GM18907 (cell line): ENCODE measurements at regions not wholly inside any gene's neighbourhood (a gene's known extent, or its start where the extent isn't known, plus 50 kb on each side); places are given as distances from the start of the nearest gene placed in this dataset.
A peak's percentile ranks its signal among the peaks of the same experiment; 100 is the strongest.
"Not testable (repeated sequence)": the region's sequence is repeated elsewhere in the genome, so short reads cannot be mapped to it uniquely, and the experiment has no call there.

Source experiments
- ATAC-seq: cut with Tn5 transposase; IDR thresholded peaks from one replicate; pipeline ENCODE4 v1.9.1; 2021; ENCODE audit warnings: mild to moderate bottlenecking, moderate library complexity; ENCODE audit not compliant: unreplicated experiment

DNA sequence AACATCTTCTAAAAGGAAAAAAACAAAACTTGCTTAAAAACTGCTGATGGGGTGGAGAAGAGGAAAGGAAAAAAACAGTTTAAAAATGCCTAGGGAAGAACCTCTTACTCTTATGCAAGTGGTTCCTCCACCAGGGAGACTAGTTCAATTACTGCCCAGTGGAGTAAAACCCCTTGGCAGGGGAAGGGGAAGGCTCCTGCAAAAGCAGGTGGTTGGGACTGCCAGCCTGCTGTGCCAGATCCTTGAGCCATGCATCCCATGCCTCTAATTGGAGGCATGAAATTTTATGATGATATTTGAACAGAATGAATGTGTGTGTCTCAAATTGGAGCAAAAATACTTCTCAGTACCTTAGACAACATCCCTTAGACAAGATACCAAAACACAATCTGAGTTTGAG, 118.8 kb downstream of the FSCB start:
- ATAC-seq, result no peak

DNA sequence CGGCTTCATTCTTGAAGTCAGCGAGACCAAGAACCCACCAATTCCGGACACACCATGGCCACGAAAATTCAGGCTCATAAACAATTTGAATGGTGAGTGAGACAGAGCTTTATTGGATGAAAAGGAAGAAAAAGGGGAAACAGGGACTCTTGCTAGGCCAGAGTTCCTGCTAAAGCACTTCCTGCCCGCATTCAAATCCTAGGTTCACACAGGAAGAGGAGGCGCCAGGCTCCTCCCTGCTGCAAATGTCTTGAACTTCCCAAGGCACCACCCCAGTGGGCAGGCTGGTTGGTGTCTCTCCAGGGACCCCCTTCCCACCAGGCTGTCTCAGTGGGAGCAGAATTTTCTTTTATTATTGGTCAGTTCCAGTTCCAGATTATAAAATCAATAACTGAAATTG, 121.2 kb downstream of the FSCB start:
- no peak for ATAC-seq

- not testable (repeated sequence) for ATAC-seq
These were observed 121.8 kb downstream of the FSCB start for GRCh38 chr14:44385296-44385695.

- not testable (repeated sequence) for ATAC-seq
These were observed 122.3 kb downstream of the FSCB start for GRCh38 chr14:44384601-44385293.

- ATAC-seq, result no peak
These were observed 123.0 kb downstream of the FSCB start for GRCh38 chr14:44384093-44384492.

- no peak for ATAC-seq
These were observed 123.4 kb downstream of the FSCB start for GRCh38 chr14:44383636-44384035.

GRCh38 chr14:44379292-44379977, 127.6 kb downstream of the FSCB start:
- no peak for ATAC-seq

- ATAC-seq, result no peak
These were observed 132.2 kb downstream of the FSCB start for GRCh38 chr14:44374906-44375305.

- ATAC-seq, result no peak
These were observed 134.1 kb downstream of the FSCB start for GRCh38 chr14:44372807-44373489.

- no peak for ATAC-seq
These were observed 134.9 kb downstream of the FSCB start for GRCh38 chr14:44372231-44372630.

GRCh38 chr14:44370727-44371126, 136.4 kb downstream of the FSCB start:
- ATAC-seq, result no peak

GRCh38 chr14:44369401-44370123, 137.5 kb downstream of the FSCB start:
- no peak for ATAC-seq

DNA sequence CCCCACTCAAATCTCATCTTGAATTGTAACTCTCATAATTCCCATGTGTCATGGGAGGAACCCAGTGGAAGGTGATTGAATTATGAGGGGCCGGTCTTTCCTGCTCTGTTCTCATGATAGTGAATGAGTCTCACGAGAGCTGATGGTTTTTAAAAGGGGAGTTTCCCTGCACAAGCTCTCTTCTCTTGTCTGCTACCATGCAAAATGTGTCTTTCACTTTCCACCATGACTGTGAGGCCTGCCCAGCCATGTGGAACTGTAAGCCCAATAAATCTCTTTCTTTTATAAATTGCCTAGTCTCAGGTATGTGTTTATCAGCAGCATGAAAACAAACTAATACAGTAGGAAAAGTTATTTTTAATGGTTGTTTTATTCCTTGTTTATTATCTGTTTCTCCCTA, 146.0 kb downstream of the FSCB start:
- ATAC-seq, result no peak

DNA sequence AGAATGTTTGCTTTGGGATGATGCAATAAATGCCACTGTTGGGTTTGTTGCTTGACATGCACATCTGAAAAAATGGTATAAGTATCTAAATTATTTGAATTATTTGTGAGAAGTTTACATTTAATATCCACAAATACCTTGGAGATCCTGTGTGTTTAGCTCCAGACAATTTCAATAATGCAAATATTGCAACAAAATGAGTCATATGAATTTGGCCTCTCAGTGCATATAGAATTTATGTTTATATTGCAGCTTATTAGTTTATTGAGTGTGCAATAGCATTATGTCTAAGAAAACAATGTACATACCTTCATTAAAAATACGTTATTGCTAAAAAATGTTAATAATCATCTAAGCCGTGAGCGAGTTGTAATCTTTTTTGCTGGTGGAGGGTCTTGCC, 153.3 kb downstream of the FSCB start:
- no peak for ATAC-seq

DNA sequence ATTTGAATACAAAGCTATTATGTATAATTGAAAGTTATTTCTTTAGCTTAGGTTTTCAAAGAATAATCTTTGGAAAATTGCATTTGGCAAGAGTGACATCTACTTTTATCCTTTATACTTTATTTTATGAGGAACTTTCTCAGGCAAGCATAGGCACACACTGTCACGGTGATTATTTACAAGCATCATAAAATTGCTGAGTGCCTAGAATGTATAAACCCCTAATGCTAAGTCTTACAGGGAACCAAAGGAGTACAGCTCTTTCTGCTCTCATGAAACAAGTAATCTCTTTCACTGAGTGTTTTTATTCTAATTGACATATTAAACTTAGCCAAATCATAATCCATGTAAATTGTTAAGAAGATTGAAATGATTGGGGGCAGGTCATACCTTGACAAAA, 154.9 kb downstream of the FSCB start:
- no peak for ATAC-seq

GRCh38 chr14:44347316-44347715, 159.8 kb downstream of the FSCB start:
- ATAC-seq, result no peak

GRCh38 chr14:44341116-44341515, 166.0 kb downstream of the FSCB start:
- no peak for ATAC-seq

DNA sequence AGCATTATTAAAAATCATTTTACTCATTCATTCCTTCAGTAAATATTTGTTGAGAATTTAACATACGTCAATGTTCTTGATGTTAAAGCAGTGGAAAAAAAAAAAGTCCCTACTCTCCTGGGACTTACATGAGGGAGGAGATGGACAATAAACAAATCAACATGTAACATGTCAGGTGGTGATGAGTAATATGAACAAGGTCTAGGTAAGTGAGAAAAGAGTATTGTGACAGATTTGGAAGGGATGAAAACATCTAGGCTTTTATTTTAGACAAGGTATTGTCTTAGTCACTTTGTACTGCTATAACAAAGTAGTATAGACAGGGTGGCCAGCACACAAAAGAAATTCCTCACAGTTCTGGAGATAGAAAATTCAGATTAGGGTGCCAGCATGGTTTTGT, 167.2 kb downstream of the FSCB start:
- ATAC-seq, result no peak

GRCh38 chr14:44339231-44339630, 167.9 kb downstream of the FSCB start:
- no peak for ATAC-seq

GRCh38 chr14:44317441-44317746, 189.7 kb downstream of the FSCB start:
- no peak for ATAC-seq

- ATAC-seq, result peak; percentile 74
These were observed 190.2 kb downstream of the FSCB start for GRCh38 chr14:44316647-44317440.
